Uterus (tissue), 2 donors: ENCODE measurements at regions not wholly inside any gene's neighbourhood (a gene's known extent, or its start where the extent isn't known, plus 50 kb on each side); places are given as distances from the start of the nearest gene placed in this dataset.

Source experiments
- CTCF ChIP-seq, 4 experiments: fragments of 200-600 bp in 2 of 4; fragments of 450-650 bp in 2 of 4; sonication (generic) in 2 of 4; IDR thresholded peaks; one replicate each; pipeline ENCODE4 v1.5.1; 2016 to 2019; ENCODE audit warnings: antibody characterized with exemption in 4 of 4, mild to moderate bottlenecking in 2 of 4, moderate library complexity in 1 of 4
- POLR2A ChIP-seq, 2 donors: fragments of 450-650 bp; IDR thresholded peaks; one replicate each; pipeline ENCODE4 v1.6.1; 2016; ENCODE audit warnings: antibody characterized with exemption in 2 of 2, mild to moderate bottlenecking in 1 of 2, moderate library complexity in 1 of 2

- TF ChIP-seq CTCF (IDR thresholded peaks at IDR 0.05) (no peak), POLR2A (IDR thresholded peaks at IDR 0.05) (no peak)
Observed at GRCh38 chr15:31892513-31892912, 137.8 kb upstream of the CHRNA7 start.
